Activated CD4-positive, alpha-beta memory T cell treated with anti-CD3 and anti-CD28 coated beads, Interleukin-2, amount 10 ng/mL, durations not matched to agents 7 days and 5 days (primary cell): ENCODE measurements at regions not wholly inside any gene's neighbourhood (a gene's known extent, or its start where the extent isn't known, plus 50 kb on each side); places are given as distances from the start of the nearest gene placed in this dataset.
"Not testable (repeated sequence)": the region's sequence is repeated elsewhere in the genome, so short reads cannot be mapped to it uniquely, and the experiment has no call there.

ENCODE experiments used
- CTCF ChIA-PET: fragments of 350-600 bp; sonication (Branson Sonifier 250); formaldehyde crosslinking; loops from one replicate; lab custom pipeline; 2021; ENCODE audit warnings: antibody characterized with exemption, inconsistent platforms; lab: Charles Lee
- POLR2A ChIA-PET: fragments of 350-600 bp; sonication (Branson Sonifier 250); formaldehyde crosslinking; loops from one replicate; lab custom pipeline; 2021; ENCODE audit warnings: antibody characterized with exemption; lab: Charles Lee
- DNase-seq: peaks from one replicate; pipeline ENCODE4 v3.0.0-alpha.2; 2020
- H3K27ac Mint-ChIP-seq: one replicate; pipeline ENCODE4 v1.8.0; 2021; ENCODE audit warnings: mild to moderate bottlenecking, mixed read lengths
- H3K27me3 Mint-ChIP-seq: one replicate; pipeline ENCODE4 v1.8.0; 2021; ENCODE audit warnings: mixed read lengths
- H3K36me3 Mint-ChIP-seq: one replicate; pipeline ENCODE4 v1.8.0; 2021; ENCODE audit warnings: low read depth, mixed read lengths
- H3K4me1 Mint-ChIP-seq: one replicate; pipeline ENCODE4 v1.8.0; 2021; ENCODE audit warnings: mixed read lengths
- H3K4me3 Mint-ChIP-seq: one replicate; pipeline ENCODE4 v1.8.0; 2021; ENCODE audit warnings: mild to moderate bottlenecking, mixed read lengths
- H3K9me3 Mint-ChIP-seq: one replicate; pipeline ENCODE4 v1.8.0; 2021; ENCODE audit warnings: mixed read lengths

DNA sequence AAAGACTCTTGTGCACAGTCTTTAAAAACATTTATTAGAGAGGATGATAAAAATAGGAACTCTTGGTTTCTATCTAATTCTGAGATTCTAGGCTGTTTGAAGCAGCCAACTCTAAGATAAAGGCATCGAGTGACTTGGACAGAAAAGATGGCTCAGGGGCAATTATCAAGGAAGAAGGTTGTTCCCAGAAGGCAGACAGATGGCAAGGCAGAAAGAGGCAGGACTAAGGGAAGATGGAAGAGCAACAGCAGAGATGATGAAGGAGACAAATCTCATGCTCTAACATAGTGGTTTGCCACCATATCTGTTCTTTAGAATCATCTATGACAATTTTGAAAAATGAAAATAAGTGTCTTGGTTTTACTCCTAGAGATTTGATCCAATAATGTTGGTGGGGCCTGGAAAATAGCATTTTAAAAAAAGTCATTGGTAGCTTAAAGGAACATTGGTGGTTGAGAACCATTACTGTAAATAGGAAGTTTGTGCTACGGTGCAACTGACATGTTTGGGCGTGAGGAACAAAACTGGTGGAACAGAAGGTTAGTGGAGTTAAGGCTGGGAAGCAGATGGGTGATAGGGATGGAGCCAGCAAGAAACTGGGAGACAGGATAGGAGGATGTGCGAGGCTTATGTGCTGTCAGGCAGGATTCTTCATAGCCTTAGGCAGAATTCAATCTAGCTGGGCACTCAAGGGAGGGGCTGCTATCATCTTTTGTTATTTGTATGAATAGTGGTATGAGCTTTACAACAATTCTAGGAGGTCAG lies 751.1 kb downstream of the DHX35 start:
- CTCF ChIA-PET: no interaction called here
- Mint-ChIP-seq H3K27ac (no peak overlapping the region), H3K9me3 (peaks cover 4% of the 10 kb centered on the region), H3K36me3 (no peaks in the 10 kb centered on the region), H3K4me1 (no peaks in the 10 kb centered on the region), H3K27me3 (no peaks in the 10 kb centered on the region), H3K4me3 (no peak overlapping the region)
- POLR2A ChIA-PET: no interaction called here
- no peak for DNase-seq

DNA sequence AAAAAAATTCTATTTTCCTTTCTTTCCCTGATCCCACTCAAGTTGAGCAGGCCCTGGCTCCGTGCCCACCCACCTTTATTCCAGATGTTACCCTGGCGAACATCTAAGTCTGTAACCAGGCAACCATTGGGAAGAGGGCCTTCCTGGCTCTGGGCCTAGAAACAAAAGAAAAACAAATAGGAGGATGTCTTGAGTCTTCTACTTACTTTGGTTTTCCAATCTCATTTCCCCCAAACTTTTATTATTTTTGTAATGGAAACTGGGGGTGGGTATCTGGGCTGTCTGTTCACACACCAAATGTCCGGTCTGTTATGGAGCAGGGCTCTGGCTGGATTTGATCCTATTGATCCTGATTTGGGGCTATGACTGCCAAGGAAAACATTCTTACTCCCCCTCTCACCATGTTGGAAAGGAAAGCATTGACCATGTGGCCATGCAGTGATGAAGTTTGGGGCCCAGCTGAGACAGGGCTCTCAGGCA lies 744.1 kb downstream of the DHX35 start:
- Mint-ChIP-seq H3K27me3 (no peaks in the 10 kb centered on the region), H3K9me3 (peaks cover 1% of the 10 kb centered on the region), H3K4me3 (no peak overlapping the region), H3K4me1 (no peaks in the 10 kb centered on the region), H3K36me3 (no peaks in the 10 kb centered on the region), H3K27ac (no peak overlapping the region)
- no peak for DNase-seq
- POLR2A ChIA-PET: no interaction called here
- CTCF ChIA-PET: no interaction called here

DNA sequence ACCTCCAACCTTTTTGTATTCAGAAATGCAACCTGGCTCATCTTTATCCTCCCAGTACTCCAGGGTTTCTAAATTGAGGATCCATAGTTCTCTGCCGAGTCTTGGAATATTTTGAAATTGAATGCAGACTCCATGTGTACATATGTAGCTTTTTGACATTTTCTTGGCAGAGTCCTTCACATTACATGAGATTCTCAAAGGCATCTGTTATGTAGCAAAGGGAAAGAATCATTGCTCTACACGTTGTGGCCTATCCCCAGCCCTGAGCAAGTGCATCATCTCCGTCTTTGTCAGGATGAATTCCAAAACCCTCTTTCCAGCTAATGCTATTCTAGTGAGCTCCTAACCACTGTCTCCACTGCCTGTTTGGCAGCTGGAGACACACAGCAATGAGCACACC lies 742.9 kb downstream of the DHX35 start:
- Mint-ChIP-seq H3K36me3 (no peaks in the 10 kb centered on the region), H3K27me3 (no peaks in the 10 kb centered on the region), H3K4me3 (no peak overlapping the region), H3K9me3 (peaks cover 1% of the 10 kb centered on the region), H3K27ac (no peak overlapping the region), H3K4me1 (no peaks in the 10 kb centered on the region)
- DNase-seq: no peak
- CTCF ChIA-PET: no interaction called here
- POLR2A ChIA-PET: no interaction called here

DNA sequence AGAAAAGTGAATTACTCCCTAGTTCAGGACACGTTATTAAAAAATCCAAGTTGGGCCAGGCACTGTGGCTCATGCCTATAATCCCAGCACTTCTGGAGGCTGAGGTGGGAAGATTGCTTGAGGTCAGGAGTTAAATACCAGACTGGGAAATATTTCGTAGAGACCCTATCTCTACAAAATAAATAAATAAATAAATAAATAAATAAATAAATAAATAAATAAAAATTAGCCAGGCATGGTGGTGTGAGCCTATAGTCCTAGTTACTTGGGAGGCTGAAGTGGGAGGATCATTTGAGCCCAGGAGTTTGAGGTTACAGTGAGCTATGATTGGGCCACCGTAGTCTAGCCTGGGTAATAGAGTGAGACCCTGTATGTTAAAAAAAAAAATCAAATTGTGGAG lies 741.2 kb downstream of the DHX35 start:
- H3K4me1 Mint-ChIP-seq, POLR2A ChIA-PET: not testable (repeated sequence)

DNA sequence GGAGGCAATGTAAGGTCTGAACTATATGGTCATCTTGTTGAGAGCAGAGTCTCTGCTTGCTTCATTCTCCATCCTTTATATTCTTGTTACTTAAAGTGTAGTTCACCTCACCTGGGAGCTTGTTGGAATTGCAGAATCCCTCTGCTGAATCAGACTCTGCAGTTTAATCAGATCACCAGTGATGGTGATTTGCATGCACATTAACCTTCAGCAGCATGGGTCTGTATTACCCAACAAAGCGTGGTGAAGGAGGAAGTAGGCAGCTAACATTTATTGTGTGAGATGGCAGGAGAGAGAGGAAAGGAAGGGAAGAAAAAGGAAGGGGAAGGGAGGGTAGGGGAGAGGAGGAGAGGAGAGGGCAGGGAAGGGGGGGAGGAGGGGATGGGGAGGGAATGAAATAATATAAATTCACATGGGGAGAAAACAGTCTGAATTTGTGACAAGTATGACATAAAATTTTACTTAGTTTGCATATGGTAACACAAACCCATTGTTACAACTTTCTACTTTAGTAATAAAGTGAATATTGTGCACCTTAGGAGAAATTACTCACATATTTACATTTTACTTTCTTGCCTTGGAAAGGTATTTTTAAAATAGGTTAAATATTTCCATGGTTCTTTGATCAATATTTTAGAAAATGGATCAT lies 740.7 kb downstream of the DHX35 start:
- H3K27me3 Mint-ChIP-seq: no peaks in the 10 kb centered on the region
- ChIA-PET POLR2A (no interaction called here), CTCF (no interaction called here)
- H3K36me3 Mint-ChIP-seq: no peaks in the 10 kb centered on the region
- no peak overlapping the region for H3K4me3 Mint-ChIP-seq
- no peak for DNase-seq
- H3K4me1 Mint-ChIP-seq: no peaks in the 10 kb centered on the region
- no peak overlapping the region for H3K27ac Mint-ChIP-seq
- no peaks in the 10 kb centered on the region for H3K9me3 Mint-ChIP-seq

More for the DNA sequence above, 741.2 kb downstream of the DHX35 start:
- CTCF ChIA-PET, H3K27me3 Mint-ChIP-seq, DNase-seq, H3K27ac Mint-ChIP-seq, H3K36me3 Mint-ChIP-seq, H3K9me3 Mint-ChIP-seq, H3K4me3 Mint-ChIP-seq: not testable (repeated sequence)

DNA sequence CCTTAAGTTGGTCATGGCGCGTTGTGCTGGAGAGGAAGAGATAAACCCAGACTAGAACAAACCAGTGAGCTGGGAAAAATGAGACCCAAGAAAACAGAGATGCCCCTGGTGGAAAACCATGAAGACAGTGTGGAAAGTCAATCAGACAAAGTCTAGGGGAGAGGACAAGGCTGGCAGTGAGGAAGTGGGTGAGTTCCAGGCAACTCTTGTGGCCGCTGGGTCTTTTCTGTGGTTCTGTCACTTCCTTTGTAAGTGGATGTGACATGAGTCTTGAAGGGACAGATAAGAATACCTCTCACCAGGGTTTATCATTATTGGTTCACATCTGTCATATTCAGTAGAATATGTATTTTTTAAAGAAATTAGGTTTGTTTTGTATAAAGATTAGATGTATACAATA lies 738.4 kb downstream of the DHX35 start:
- CTCF ChIA-PET: no interaction called here
- Mint-ChIP-seq H3K27ac (no peak overlapping the region), H3K9me3 (no peaks in the 10 kb centered on the region), H3K4me1 (no peaks in the 10 kb centered on the region), H3K27me3 (no peaks in the 10 kb centered on the region), H3K36me3 (no peaks in the 10 kb centered on the region), H3K4me3 (no peak overlapping the region)
- DNase-seq: no peak
- POLR2A ChIA-PET: no interaction called here

DNA sequence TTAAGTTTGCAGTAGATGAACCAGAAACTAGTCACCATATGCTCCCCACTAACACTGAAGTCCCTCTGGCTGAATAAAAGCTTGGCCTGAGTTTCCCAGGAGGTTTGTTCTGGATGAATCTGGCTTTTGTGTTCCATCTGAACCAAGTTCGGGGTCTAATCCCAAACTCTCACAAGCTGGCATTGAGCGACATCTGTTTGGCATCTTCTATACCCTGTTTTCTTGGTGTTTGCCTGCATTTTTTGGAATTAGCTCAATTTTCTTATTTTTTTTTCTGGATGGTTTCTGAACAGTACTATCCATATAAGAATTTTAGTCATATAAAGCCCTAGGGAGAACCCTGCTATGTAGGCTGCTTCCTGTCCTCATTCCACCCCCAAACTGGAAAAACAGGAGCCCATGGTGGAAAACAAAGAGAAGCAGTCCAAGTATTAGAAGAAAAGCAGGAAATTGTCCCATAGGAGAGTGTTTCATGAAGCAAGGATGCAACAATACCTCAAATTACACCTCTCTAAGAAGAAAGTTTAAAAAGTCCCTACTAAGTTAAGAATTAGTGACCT lies 737.1 kb downstream of the DHX35 start:
- ChIA-PET CTCF (no interaction called here), POLR2A (no interaction called here)
- Mint-ChIP-seq H3K4me3 (no peak overlapping the region), H3K9me3 (no peaks in the 10 kb centered on the region), H3K27ac (no peak overlapping the region), H3K4me1 (no peaks in the 10 kb centered on the region), H3K36me3 (no peaks in the 10 kb centered on the region), H3K27me3 (no peaks in the 10 kb centered on the region)
- no peak for DNase-seq

DNA sequence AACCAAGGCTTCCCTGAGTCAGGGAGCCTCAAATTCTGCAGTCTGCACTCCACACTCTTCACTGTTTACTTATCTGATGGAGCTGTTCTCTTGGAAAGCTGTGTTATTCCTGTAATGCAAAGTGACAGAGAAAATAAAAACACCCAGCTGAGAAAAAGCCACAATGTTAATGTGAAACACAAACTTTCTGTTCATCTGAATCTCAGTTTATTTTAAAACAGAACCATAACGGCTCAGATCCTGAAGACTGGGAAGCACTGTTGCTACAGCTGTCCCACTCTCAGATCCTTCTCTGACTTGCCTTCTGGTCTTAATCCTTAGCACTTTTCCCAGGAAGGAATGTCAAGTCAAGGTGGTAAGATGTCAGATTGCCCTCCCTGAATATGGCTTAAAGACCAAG lies 736.6 kb downstream of the DHX35 start:
- Mint-ChIP-seq H3K9me3 (no peaks in the 10 kb centered on the region), H3K27ac (no peak overlapping the region), H3K36me3 (no peaks in the 10 kb centered on the region), H3K27me3 (no peaks in the 10 kb centered on the region), H3K4me1 (no peaks in the 10 kb centered on the region), H3K4me3 (no peak overlapping the region)
- DNase-seq: no peak
- POLR2A ChIA-PET: no interaction called here
- CTCF ChIA-PET: no interaction called here

DNA sequence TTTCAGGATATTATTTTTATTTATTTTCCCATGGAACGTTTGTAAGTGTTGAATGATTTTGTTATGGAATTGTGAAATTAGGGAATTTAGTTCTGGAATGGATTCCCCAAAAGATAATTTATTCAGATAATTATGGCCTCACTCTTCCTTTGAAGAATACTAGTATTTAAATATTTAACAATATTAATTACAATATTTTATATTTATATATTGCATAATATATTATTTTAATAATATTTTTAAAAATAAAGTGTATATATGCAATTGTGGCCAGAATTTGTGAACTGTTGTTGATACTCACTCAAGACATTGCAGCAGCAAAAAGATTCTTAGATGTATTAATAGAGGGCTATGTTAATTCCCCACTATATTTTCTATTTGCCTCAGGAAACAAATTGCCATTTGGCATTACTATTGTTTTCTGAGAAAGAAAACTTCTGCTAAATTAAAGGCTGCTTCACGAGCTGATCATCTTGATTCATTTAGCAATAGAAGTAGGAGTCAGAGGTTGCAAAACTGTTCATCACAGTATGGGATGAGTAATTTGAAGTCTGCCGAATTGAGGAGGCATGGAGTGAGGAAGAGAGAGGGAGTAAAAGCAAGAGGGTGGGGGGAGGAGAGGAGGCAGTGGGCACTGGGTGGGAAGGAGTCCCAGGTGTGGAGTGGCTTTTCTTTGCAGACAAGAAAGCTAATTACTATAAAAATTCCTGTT lies 729.2 kb downstream of the DHX35 start:
- POLR2A ChIA-PET: no interaction called here
- H3K9me3 Mint-ChIP-seq: no peaks in the 10 kb centered on the region
- H3K4me3 Mint-ChIP-seq: no peak overlapping the region
- H3K4me1 Mint-ChIP-seq: no peaks in the 10 kb centered on the region
- H3K27ac Mint-ChIP-seq: no peak overlapping the region
- no peaks in the 10 kb centered on the region for H3K27me3 Mint-ChIP-seq
- CTCF ChIA-PET: no interaction called here
- no peaks in the 10 kb centered on the region for H3K36me3 Mint-ChIP-seq
- no peak for DNase-seq

DNA sequence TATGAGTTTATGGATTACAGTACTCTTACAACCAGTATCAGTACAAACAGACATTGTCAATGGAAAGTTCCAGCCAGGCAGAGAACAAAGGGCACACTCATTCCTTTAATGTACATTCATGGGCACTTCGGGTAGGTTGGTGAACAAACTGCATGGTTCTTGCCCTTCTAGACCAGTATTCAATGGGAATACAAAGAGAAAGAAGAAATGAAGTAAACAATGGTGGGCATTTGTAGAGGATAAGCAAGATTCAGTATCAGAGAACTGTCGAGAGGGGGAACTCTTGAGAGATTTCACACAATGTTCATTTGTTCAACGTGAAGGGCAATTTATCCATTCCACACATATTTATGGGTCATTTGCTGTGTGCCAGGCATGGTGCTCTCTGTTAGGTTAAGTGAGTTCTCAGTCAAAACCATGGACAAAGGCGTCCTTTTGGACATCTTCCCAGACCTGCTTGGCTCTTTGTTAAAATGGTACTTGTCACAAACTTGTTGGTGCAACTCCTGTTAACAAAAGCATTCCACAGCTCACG lies 714.8 kb downstream of the DHX35 start:
- H3K27ac Mint-ChIP-seq: no peak overlapping the region
- CTCF ChIA-PET: no interaction called here

DNA sequence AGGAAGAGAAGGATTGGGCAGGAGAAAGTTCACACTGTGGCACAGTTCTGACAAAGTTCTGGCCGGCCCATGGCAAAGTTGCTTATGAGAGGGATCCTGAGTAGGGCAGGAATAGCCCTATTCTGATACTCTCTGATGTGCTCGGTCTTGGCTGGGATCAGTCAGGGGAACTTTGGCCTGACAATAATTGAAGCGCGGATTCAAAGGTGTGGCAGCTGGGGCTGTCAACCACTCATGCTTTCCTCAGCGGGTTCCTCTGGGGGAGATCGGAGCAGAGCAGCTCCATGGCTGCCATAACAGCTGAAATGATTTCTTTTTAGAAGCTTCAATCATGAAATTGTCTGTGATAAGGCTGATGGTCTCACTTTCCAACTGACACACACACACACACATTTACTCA lies 714.1 kb downstream of the DHX35 start:
- Mint-ChIP-seq H3K9me3 (no peaks in the 10 kb centered on the region), H3K27ac (no peak overlapping the region), H3K4me1 (no peaks in the 10 kb centered on the region), H3K4me3 (no peak overlapping the region), H3K27me3 (no peaks in the 10 kb centered on the region), H3K36me3 (no peaks in the 10 kb centered on the region)
- DNase-seq: no peak
- ChIA-PET POLR2A (no interaction called here), CTCF (no interaction called here)

More for the DNA sequence above, 714.8 kb downstream of the DHX35 start:
- POLR2A ChIA-PET: no interaction called here
- no peaks in the 10 kb centered on the region for H3K9me3 Mint-ChIP-seq
- no peaks in the 10 kb centered on the region for H3K4me1 Mint-ChIP-seq
- no peaks in the 10 kb centered on the region for H3K27me3 Mint-ChIP-seq
- DNase-seq: no peak
- no peak overlapping the region for H3K4me3 Mint-ChIP-seq
- no peaks in the 10 kb centered on the region for H3K36me3 Mint-ChIP-seq

DNA sequence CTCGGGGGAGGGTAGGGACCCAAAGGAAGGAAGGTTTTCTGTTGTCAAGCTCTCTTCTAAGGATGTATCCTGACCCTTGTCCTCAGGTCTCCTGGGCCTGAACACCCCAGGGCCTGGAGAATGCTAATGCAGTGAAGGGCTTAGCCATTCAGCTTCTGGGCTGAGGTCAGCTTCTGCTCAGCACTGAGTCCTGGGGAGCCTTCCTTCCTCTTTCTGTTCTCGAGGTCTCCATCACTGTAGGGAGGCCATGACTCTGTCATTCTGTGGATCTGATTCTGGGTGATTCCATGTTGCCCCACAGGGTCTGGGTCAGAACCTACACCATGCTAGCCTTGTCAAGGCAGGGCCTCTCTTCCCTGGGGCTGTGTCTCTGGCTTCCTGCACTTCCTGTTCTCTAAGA lies 712.7 kb downstream of the DHX35 start:
- ChIA-PET POLR2A (no interaction called here), CTCF (no interaction called here)
- Mint-ChIP-seq H3K27me3 (no peaks in the 10 kb centered on the region), H3K36me3 (no peaks in the 10 kb centered on the region), H3K4me1 (no peaks in the 10 kb centered on the region), H3K9me3 (no peaks in the 10 kb centered on the region), H3K4me3 (no peak overlapping the region), H3K27ac (no peak overlapping the region)
- DNase-seq: no peak

DNA sequence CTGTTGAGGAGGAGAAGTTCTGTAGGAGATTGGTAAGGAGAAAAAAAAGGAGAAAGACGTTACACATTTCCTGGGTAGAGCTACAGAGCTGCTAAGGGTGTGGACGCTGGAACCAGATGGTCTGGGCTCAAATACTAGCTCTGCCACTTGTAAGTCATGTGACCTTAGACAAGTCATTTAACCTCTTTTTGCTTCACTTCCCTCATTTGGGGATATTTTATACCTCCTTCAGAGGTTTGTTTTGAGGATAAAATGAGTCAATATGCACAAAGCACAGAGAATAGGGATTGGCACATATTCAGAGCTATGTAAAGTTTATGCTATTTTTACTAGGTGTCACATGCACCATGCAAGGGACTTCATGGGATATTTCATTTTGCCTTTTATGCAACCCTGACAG lies 708.8 kb downstream of the DHX35 start:
- Mint-ChIP-seq H3K4me3 (no peak overlapping the region), H3K27me3 (no peaks in the 10 kb centered on the region), H3K4me1 (no peaks in the 10 kb centered on the region), H3K36me3 (no peaks in the 10 kb centered on the region), H3K9me3 (no peaks in the 10 kb centered on the region), H3K27ac (no peak overlapping the region)
- ChIA-PET CTCF (no interaction called here), POLR2A (no interaction called here)
- DNase-seq: no peak
